ENCODE measurements at regions not wholly inside any gene's neighbourhood (a gene's known extent, or its start where the extent isn't known, plus 50 kb on each side); places are given as distances from the start of the nearest gene placed in this dataset.
"Not testable (repeated sequence)": the region's sequence is repeated elsewhere in the genome, so short reads cannot be mapped to it uniquely, and the experiment has no call there.

DNA sequence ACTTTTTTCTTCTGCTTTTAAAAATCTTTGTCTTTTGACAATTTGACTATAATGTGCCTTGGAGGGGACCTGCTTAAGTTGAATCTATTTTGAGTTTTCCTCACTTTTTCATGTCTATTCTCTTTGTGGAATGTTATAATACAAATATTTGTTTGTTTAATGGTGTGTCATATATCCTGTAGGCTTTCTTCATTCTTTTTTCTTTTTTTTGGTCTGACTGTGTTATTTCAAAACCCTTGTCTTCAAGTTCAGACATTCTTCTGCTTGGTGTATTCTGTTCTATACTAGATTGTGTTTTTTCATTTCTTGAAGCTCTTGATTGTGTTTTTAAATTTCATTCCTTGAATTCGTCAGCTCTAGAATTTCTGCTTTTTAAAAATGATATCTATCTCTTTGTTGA, 228.2 kb downstream of the STK31 start:
- DNase-seq (ENCODE audit: low spot score): no peak

DNA sequence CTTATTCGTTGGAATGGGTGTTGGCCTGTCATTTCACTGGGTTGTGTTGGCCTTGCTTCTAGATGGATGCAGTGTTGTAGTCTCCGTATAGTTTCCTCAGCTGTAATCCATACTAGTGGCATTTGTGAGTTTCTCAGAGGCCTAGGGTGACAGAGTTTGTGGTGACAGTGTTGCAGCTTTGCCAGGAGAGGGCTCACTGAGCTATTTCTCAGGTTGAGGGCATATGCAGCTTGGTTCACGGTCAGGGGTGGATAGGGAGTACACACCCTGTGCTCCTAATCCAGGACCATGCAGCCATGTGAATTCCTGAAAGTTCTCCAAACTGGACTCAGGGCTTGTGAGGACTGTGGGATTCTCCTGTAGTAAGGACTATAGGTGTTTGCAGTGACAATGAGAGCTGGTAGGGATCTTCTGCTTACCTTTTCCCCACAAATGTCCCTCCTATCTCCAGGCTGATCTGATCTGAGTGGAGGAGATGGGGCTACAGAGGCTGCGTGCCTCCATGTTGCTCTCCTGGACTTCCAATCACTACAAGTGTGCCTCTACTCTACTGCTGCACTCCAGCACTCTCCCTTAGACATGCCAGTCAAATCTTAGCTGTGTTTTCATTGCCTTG, 229.0 kb downstream of the STK31 start:
- no peak for DNase-seq (ENCODE audit: low spot score)

DNA sequence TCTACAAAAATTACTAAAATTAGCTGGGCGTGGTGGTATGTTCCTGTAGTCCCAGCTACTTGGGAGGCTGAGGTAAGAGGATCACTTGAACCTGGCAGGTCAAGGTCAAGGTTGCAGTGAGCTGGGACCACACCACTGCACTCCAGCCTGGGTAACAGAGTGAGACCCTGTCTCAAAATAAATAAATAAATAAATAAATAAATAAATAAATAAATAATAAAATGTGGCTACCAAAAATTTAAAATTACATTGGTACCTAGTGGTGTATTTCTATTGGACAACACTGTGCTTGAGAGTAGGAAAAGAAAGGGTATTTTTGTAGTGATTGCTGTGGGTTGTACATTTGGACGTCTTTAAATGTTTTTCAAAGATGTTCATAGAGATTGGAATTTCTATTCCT, 229.7 kb downstream of the STK31 start:
- not testable (repeated sequence) for DNase-seq (ENCODE audit: low spot score)

DNA sequence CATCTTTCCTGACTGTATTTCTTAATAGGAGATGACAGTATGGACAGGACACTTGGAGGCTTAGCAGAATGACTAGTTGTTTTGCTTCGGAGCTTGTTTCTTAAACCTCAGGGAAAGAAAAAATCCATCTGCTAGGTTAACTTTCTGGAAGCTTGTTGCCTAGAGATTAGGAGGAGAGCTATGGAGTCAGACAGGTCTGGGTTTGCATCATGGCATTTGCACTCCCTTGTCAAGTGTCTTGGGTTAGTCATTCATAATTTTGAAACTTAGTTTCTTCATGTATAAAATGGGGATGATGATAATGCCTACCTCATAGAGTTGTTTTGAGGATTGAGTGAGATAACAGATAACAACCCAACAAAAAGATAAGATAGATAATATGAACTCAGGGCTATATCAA, 231.5 kb downstream of the STK31 start:
- DNase-seq (ENCODE audit: low spot score): no peak

DNA sequence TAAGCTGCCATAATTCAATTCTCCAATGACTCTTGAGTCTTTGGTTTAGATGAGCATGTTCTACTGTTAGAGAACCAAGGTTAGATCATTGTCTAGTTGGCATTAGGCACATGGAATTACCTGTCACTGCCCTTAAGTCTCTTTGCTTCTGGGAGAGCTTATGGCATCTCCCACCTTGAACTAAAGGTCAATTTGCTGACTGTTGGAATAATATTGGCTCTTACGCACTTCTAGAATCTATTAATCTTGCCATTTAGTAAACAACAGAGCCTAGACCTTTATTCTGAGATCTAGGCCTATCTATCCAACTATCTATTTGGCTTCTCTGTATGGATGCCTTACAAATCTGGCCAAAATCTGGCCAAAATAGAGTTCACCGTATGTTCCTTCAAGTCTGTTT, 232.0 kb downstream of the STK31 start:
- DNase-seq (ENCODE audit: low spot score): no peak

DNA sequence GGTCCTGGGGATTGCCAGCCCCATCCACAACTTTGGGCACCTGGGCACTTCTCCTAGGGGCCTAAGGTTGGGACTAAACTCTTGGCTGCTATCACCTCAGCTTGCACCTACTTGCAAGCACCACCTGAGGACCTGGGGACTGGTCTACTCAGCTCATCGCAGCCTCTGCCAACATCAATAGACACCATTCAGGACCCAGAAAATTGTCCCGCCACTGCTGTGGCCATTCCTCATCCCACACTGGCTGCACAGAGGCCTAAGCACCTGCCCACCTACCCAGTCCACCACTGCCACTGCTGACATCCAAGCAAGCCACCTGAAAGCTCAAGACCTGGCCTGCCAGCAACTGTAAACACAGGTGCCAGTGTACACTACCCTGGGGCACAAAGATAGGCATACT, 234.1 kb downstream of the STK31 start:
- no peak for DNase-seq (ENCODE audit: low spot score)

DNA sequence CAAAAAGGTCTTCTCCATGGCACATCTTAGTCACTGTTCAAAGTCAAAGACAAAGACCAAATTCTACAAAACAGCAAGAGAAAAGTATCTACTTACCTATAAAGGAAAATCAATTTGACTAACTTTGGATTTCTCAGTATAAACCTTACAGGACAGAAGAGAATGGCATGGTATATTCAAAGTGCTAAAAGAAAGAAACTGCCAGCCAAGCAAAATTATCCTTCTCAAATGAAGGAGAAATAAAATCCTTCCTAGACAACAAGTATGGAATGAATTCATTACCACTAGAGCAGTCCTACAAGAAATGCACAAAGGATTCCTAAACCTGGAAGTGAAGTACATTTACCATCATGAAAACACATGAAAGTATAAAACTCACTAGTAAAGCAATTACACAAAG, 235.5 kb downstream of the STK31 start:
- no peak for DNase-seq (ENCODE audit: low spot score)

DNA sequence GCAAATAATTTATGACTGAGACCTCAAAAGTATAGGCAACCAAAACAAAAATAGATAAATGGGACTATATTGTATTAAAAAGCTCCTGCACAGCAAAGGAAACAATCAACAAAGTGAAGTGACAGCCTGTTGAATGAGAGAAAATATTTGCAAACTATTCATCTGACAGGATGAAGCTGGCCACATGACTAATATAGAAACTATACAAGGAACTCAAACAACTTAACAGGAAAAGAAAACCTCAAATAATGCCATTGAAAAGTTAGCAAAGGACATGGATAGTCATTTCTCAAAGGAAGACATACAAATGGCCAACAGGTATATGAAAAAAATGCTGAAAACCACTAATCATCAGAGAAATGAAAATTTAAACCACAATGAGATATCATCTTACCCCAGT, 245.1 kb downstream of the STK31 start:
- DNase-seq (ENCODE audit: low spot score): peak; percentile 3

DNA sequence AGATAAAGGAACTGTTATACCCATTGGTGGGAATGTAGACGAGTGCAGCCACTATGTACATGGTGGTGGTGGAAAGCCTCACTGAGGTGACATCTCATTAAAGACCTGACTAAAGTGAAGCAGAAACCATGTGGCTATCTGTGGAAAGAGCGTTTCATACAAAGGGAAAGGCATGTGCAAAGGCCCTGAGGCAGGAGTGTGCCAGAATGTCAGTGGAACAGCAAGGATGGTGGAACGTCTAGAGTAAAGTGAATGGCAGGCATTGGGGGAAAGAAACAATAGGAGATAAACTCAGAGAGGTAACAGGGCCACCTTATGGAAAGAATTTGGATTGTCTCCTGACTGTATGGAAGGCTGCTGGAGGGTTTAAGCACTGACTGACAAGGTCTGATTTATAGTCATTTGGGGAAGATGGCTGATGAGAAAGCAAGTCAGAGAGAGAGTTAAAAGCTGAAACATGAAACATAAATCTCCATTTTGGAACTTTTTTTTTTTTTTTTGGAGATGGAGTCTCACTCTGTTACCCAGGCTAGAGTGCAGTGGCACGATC, 245.7 kb downstream of the STK31 start:
- DNase-seq (ENCODE audit: low spot score): no peak

DNA sequence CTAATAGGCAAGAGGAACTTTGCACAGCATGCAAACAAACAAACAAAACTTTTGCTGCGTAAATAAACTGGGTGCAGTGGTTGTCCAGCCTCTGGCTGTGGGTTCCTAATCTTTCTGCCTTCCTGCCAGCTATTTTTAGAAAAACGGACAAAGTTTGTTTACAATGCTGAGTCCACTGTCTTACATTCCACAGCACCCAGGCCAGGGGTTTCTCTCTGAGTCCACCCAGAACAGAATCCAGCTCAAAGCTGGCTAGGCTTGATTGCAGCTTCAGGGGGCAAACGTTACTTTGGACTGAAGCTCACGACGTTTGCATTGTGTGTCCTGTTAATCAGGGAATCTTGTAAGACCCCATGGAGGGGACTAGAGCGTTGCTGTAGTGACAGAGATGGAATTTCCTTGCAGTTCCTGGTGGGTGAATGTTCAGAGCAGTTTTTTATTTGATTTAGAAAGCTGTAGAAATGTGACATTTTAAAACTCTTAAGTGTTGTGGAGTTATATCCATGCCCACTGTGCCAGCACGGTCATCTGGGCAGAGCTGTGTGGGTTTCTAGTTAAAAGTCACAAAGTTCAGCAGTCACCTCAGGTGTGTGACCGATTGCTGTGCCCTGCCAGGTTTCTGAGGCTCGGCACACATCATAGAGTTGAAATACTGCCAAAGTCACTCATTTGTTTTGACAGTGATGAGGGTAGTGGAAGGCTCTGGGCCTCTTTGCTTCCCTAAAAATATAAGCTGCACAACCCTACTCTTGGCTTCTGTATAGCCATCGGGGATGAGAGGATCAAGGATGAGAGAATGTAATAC, 247.0 kb downstream of the STK31 start:
- no peak for DNase-seq (ENCODE audit: low spot score)

DNA sequence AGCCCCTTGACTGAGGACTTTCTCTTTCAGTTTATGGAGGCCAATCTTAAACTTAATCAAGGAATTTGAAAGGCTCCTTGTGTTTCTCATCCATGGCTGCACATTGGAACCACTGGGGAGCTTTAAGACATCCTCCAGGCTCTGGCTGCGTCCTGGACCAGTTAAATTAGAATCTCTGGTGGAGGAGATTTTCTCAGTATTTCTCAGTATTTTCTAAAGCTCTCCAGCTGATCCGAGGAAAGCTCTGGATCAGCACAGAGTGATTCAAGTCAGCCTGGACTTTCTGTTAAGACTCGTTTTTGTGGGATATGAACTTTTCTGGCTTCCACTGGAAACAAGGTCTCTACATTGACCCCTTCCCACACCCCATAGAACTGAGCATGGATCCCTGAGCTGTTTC, 249.8 kb downstream of the STK31 start:
- DNase-seq (ENCODE audit: low spot score): no peak

DNA sequence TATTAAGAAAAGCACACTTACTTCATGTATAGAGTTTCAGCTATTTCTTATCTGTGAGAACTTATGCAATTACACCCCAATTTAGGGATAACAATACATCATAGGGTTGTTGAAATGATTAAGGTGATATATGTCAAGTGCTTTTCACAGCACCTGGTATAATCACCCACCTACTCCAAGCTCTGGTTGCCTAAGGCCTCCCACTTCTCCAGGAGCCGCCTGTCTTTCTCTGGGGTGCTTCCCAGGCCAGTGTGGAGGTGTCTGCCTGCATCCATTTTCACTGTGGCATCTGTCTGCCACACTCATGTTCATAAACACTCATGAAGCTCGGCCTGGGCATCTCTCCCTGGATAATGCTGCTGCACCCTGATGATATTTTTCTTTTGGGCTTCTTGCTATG, 250.3 kb downstream of the STK31 start:
- DNase-seq (ENCODE audit: low spot score): no peak

DNA sequence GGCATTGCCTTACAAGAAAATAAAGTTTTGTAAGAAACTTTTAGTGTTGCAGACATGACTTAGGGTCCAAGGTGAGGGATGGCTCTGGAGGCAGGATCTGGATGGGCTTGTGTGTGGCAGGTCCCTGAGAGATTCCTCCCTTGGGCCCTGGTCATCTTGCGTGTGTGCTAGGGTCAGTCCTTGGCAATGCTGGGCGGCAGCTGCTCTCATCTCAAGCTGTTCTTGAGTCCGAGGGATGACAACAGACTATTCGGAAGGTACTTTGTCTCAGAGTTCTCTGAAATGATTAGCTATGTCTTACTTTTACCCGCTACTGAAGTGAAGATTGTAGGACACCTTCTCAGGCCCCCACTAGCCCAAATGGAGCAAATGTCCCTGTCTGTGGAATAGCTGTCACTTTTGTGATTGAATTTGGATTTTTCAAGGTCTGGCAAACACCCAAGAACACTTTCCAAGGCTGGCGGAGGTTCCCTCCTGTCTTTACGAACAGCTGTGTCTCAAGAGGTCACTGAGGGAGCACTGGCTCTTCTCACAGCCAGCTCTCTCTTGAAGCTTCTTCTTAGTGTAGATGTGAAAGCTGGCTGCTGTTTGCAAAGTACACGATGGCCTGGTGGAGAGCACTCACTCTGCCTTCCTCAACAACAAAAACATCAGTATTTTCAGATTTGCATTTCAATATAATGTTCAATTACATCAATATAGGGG, 253.6 kb downstream of the STK31 start:
- DNase-seq (ENCODE audit: low spot score): no peak

DNA sequence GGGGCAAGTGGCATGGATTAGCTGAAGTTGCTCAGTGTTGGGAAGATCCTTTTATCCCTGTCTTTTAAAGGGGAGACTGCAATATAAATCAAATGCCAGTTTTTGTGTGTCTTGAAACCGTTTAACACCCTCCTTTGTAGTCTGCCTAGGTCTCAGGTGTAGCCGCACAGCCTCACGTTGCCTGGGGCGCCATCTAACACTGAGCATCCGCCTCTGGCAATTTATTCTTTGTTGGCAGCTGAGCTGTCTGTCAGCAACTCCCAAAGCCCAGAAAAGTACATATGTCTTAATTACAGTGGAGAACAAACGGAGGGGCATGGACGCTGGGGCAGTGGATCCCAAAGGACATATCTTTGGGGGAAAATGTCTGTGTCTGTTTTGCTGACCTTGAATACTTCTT, 254.7 kb downstream of the STK31 start:
- DNase-seq (ENCODE audit: low spot score): no peak

DNA sequence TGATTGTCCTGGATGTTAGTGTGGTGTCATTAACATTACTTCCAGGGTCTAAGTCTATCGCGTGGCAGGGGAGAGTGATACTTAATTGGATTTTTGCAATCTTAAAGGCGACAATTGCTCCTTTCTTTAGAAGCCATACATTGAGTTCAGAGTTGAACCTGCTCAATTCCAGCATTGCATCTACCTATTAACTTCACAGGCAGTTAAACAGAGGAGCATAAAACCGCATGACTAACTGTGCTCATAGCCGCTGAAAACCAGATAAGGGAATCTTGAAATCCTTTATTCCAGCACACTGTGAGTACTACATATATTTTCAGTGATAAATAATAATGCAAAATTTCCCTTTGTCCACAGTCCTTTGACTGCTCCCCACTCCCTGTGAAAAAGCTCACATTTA, 255.3 kb downstream of the STK31 start:
- no peak for DNase-seq (ENCODE audit: low spot score)

DNA sequence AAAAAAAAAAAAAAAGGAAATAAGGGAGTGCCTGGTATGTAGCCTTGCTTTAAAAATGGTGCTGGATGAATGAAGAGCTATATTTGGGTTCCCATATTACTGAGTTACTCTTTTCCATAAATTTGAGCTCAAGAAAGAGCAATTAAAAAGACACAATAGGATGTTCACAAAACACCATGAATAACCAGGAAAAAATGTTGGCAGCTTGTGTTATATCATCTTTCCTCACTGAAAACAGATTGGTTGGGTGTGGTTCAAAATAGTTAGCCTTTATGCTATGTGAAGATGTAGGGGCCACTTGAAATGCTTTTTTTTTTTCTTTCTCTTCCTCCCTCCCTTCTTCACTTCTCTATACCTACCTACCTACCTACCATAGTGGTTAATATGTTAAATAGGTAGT, 256.9 kb downstream of the STK31 start:
- no peak for DNase-seq (ENCODE audit: low spot score)

DNA sequence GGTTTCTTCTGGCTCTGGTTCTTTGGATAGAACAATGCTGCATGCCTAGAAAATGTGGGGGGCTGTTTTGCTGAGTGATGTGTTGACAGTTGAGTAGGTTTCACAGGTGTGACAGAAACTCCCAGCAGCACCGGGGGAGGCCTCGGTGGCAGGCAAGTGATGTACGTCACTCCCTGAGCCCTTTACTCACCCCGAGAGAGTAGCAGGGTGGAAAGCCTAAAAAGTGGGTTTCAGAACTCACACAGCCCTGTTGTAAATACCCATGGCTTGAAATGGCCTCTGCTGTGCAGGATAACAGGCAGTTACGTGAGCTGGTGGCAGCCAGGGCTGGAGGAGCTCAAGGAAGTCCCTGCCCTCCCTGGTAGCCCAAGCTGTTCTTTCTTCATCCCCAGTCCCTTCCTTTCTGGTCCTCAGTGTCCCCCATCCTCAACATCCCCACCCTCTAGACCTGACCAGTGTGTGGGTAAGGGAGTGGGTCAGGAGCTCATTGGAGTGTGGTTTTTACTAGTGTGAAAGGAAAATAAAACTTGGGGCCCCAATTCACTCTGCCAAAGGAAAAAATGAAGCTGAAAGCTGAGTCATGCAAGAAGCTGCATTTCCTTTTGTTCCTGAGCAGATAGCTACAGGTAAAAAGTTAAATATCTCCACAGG, 258.1 kb downstream of the STK31 start:
- DNase-seq (ENCODE audit: low spot score): no peak

DNA sequence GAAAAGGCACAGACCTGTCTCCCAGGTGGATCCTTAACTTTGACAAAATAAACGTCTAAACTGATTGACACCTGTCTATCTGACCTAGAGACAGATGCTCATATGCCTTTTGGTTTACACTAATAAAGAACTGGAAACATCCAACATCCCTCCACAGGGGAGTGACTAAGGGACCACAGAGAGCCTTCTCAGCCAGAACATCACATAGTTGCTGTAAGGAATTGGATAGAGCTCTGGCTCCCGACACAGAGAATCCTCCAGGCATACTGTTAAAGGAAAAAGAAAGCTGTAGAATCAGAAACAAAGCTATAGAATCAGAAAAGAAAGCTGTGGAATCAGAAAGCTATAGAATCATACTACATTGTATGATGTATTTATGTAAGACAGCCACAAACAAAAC, 258.8 kb downstream of the STK31 start:
- no peak for DNase-seq (ENCODE audit: low spot score)

DNA sequence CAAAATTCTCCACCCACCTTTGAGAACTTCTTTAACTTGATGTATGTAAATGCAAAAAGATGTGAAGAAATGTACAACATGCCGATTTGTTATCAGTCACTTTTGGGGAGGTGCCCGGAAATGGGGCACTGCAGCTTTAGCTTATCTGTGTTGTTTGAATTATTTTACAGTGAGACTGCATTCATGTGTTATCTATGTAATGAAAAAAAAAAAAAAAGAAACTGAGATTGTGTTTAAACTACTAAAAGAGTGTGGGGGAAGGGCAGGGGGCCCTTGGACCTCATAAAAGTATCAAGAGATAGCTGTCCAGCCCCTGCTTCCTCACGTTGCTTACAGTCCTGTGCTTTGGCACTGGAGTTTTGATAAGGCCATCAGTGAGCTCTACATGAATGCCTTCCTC, 259.4 kb downstream of the STK31 start:
- no peak for DNase-seq (ENCODE audit: low spot score)

DNA sequence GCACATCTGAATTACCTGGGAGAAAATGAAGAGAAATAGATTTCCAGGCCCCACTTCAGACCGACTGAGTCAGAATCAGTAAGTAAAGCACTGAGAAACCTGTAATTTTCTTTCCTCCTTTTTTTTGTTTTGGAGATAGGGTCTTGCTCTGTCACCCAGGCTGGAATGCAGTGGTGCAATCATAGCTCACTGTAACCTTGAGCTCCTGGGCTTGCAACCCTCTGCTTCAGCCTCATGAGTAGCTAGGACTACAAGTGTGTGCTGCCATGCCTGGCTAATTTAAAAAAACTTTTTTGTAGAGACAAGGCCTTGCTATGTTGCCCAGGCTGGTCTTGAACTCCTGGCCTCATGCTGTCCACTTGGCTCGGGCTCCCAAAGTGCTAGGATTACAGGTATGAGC, 260.2 kb downstream of the STK31 start:
- no peak for DNase-seq (ENCODE audit: low spot score)

DNA sequence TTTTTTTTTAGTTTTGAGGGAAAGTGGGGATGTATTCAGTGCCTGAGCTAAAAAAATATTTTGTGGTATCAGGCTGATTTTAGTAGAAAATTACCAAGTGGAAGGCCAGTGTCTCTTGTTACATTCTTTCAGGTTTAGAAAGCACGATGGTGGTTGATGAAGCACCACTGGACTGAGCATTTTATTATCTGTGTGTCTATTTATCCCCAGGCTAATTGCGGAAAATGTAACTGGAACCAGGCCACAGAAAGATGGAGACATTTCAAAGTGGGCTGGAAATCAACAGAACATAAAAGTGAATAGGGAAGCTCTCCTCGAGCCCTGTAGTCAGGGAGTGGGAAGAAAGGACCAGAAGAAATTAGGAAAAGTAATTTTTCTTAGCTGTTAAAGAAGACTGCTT, 261.0 kb downstream of the STK31 start:
- DNase-seq (ENCODE audit: low spot score): no peak

DNA sequence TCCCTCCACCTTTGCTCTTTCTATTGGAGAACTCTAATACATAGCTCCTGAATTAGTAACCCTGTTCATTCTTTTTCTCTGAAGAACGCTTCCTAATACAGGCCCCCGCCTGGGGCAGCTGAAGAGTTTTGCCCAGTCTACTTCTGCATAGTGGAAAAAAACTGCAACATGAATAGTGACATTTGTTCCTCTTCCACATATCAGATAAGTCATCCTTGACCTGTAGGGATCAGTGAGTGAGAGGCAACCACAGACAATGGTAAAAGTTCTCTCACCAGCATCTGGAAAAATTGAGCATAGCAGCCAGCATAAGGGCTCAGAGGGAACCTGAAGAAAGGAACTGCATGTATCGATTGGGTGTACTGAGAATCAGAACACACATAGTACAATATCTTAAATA, 262.0 kb downstream of the STK31 start:
- DNase-seq (ENCODE audit: low spot score): no peak

DNA sequence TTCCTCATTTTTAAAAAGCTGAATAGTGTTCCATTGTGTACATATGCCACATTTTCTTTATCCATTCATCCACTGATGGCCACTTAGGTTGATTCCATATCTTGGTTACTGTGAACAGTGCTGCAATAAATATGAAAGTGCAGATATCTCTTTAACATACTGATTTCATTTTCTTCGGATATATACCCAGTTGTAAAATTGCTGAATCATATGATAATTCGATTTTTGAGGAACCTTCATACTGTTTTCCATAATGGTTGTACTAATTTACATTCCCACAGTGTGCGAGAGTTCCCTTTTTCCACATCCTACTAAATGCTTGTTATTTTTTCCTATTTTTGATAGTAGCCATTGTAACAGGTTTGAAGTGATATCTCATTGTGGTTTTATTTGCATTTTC, 263.2 kb downstream of the STK31 start:
- DNase-seq (ENCODE audit: low spot score): no peak

Measured in kidney capillary endothelial cell (primary cell).